ENCODE measurements at regions not wholly inside any gene's neighbourhood (a gene's known extent, or its start where the extent isn't known, plus 50 kb on each side); places are given as distances from the start of the nearest gene placed in this dataset.
A peak's percentile ranks its signal among the peaks of the same experiment; 100 is the strongest.

DNA sequence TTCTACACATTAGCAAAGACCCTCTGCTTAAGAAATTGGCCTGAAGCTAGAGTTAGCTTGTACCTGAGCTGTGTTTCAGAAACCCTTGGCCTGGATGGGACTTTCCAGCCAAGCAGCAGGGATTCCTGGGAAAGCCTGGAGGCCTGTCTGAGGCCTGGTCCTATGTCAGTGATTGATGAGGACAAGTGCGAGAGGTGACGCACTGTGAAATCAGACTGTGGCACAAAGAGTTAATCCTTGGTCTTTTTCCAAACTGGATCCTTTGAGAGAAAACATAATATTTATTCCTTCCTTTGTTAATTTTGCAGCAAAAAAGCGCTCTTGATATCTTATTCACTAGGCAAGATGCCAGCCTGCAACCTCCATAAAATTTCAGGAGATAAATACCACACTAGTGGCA lies 225.0 kb upstream of the ATP11B start:
- Histone ChIP-seq H3K4me3 (ENCODE audit: insufficient read depth, low read depth, low read length) (no peak overlapping the region), H3K27ac (ENCODE audit: low read depth, low read length) (no peak overlapping the region), H3K79me2 (ENCODE audit: insufficient read depth, low read length) (no peaks in the 10 kb centered on the region), H4K20me1 (ENCODE audit: insufficient read depth, low read length) (no peaks in the 10 kb centered on the region), H3K27me3 (ENCODE audit: insufficient read depth, low read length) (no peaks in the 10 kb centered on the region), H3K9ac (ENCODE audit: low read length) (no peak overlapping the region), H3K4me1 (ENCODE audit: insufficient read depth, low read length) (peaks cover 4% of the 10 kb centered on the region), H3K36me3 (ENCODE audit: insufficient read depth, low read length) (no peaks in the 10 kb centered on the region), H3K9me3 (ENCODE audit: insufficient read depth, low read depth, low read length) (no peaks in the 10 kb centered on the region), H2AFZ (ENCODE audit: low read depth, low read length) (no peak overlapping the region), H3K4me2 (ENCODE audit: low read length) (no peak overlapping the region)
- no peaks in the 10 kb centered on the region for H3K36me3 Mint-ChIP-seq (ENCODE audit: low read depth, unreplicated experiment)
- H3K4me3 Mint-ChIP-seq (ENCODE audit: unreplicated experiment): no peak overlapping the region
- H3K27ac Mint-ChIP-seq (ENCODE audit: unreplicated experiment): no peak overlapping the region
- H3K4me1 Mint-ChIP-seq (ENCODE audit: low read depth, unreplicated experiment): no peaks in the 10 kb centered on the region
- TF ChIP-seq, protein P1, sequence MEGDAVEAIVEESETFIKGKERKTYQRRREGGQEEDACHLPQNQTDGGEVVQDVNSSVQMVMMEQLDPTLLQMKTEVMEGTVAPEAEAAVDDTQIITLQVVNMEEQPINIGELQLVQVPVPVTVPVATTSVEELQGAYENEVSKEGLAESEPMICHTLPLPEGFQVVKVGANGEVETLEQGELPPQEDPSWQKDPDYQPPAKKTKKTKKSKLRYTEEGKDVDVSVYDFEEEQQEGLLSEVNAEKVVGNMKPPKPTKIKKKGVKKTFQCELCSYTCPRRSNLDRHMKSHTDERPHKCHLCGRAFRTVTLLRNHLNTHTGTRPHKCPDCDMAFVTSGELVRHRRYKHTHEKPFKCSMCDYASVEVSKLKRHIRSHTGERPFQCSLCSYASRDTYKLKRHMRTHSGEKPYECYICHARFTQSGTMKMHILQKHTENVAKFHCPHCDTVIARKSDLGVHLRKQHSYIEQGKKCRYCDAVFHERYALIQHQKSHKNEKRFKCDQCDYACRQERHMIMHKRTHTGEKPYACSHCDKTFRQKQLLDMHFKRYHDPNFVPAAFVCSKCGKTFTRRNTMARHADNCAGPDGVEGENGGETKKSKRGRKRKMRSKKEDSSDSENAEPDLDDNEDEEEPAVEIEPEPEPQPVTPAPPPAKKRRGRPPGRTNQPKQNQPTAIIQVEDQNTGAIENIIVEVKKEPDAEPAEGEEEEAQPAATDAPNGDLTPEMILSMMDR (IDR thresholded peaks at IDR 0.05; ENCODE audit: insufficient read depth, low read depth, low read length): no peak
- TF ChIP-seq EZH2 (IDR thresholded peaks at IDR 0.05; ENCODE audit: insufficient read depth, low read length): no peak
- H3K27me3 Mint-ChIP-seq (ENCODE audit: low read depth, unreplicated experiment): no peaks in the 10 kb centered on the region
- no peak for FAIRE-seq
- H3K9me3 Mint-ChIP-seq (ENCODE audit: unreplicated experiment): no peaks in the 10 kb centered on the region
- peak; percentile 23 for DNase-seq (ENCODE audit: low read depth)

DNA sequence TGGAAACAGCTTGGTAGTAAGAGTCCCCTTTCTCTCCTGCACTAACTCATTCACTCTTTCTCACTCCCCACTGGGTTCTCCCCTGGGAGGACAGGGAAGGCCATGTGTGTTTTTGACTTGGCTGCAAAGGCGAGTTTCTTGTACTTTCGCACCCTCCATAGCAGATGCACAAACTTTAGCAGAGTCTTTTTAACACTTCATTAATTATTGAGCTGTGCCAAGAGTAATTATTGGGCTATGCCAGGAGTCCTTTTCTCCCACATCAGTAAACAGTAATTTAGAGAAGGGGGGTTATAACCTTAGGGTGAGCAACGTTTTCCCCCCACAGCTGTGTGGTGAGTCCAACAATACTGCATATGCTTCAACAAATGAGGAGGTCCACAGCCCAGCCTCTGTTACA lies 224.4 kb upstream of the ATP11B start:
- DNase-seq (ENCODE audit: low read depth) (no peak), FAIRE-seq (no peak)
- H3K4me3 ChIP-seq (ENCODE audit: insufficient read depth, low read depth, low read length): no peak overlapping the region
- H3K27ac ChIP-seq (ENCODE audit: low read depth, low read length): no peak overlapping the region
- no peaks in the 10 kb centered on the region for H4K20me1 ChIP-seq (ENCODE audit: insufficient read depth, low read length)
- H3K4me3 Mint-ChIP-seq (ENCODE audit: unreplicated experiment): no peak overlapping the region
- H3K4me1 ChIP-seq (ENCODE audit: insufficient read depth, low read length): peaks cover 4% of the 10 kb centered on the region
- no peaks in the 10 kb centered on the region for H3K79me2 ChIP-seq (ENCODE audit: insufficient read depth, low read length)
- H3K9me3 ChIP-seq (ENCODE audit: insufficient read depth, low read depth, low read length): no peaks in the 10 kb centered on the region
- H3K4me1 Mint-ChIP-seq (ENCODE audit: low read depth, unreplicated experiment): no peaks in the 10 kb centered on the region
- no peak overlapping the region for H3K27ac Mint-ChIP-seq (ENCODE audit: unreplicated experiment)
- TF ChIP-seq EZH2 (IDR thresholded peaks at IDR 0.05; ENCODE audit: insufficient read depth, low read length): no peak
- H3K36me3 ChIP-seq (ENCODE audit: insufficient read depth, low read length): no peaks in the 10 kb centered on the region
- no peak overlapping the region for H2AFZ ChIP-seq (ENCODE audit: low read depth, low read length)
- no peaks in the 10 kb centered on the region for H3K9me3 Mint-ChIP-seq (ENCODE audit: unreplicated experiment)
- H3K9ac ChIP-seq (ENCODE audit: low read length): no peak overlapping the region
- H3K36me3 Mint-ChIP-seq (ENCODE audit: low read depth, unreplicated experiment): no peaks in the 10 kb centered on the region
- H3K4me2 ChIP-seq (ENCODE audit: low read length): no peak overlapping the region
- no peaks in the 10 kb centered on the region for H3K27me3 Mint-ChIP-seq (ENCODE audit: low read depth, unreplicated experiment)
- H3K27me3 ChIP-seq (ENCODE audit: insufficient read depth, low read length): no peaks in the 10 kb centered on the region

DNA sequence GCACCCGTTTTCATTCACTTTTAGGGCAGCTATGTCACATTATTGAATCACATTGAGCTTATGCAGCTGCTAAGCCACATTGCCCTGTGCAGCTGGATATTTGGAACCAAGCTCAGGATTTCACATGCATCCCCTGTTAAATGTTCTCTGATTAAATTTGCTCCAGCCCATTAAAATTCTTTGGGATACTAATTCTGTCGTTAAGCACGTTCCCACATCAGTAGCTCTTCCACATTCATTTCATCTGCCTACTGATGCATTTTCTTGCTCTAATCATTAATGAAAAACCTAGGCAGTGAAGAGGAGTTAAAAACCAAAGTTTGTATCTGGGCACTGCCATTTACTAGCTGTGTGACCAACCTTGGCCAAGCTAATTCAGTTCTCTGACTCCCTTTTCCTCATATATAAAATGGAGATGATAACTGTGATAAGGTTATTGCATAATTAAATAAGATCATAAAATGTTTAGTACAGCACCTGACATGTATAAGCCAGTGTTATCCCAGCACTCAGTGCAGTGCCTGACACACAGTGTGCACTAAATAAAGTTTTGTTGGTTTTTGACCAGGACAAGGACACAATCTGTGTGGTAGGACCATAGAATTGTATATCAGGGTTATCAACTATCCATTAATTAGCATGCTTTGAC lies 222.2 kb upstream of the ATP11B start:
- Mint-ChIP-seq H3K27me3 (ENCODE audit: low read depth, unreplicated experiment) (no peaks in the 10 kb centered on the region), H3K4me1 (ENCODE audit: low read depth, unreplicated experiment) (no peaks in the 10 kb centered on the region), H3K9me3 (ENCODE audit: unreplicated experiment) (peaks cover 4% of the 10 kb centered on the region), H3K27ac (ENCODE audit: unreplicated experiment) (no peak overlapping the region), H3K4me3 (ENCODE audit: unreplicated experiment) (no peak overlapping the region), H3K36me3 (ENCODE audit: low read depth, unreplicated experiment) (no peaks in the 10 kb centered on the region)
- TF ChIP-seq, protein P1 (IDR thresholded peaks at IDR 0.05; ENCODE audit: insufficient read depth, low read depth, low read length): no peak
- TF ChIP-seq EZH2 (IDR thresholded peaks at IDR 0.05; ENCODE audit: insufficient read depth, low read length): no peak
- no peaks in the 10 kb centered on the region for H3K9me3 ChIP-seq (ENCODE audit: insufficient read depth, low read depth, low read length)
- H2AFZ ChIP-seq (ENCODE audit: low read depth, low read length): no peak overlapping the region
- no peaks in the 10 kb centered on the region for H4K20me1 ChIP-seq (ENCODE audit: insufficient read depth, low read length)
- no peak overlapping the region for H3K27ac ChIP-seq (ENCODE audit: low read depth, low read length)
- DNase-seq (ENCODE audit: low read depth): no peak
- no peaks in the 10 kb centered on the region for H3K79me2 ChIP-seq (ENCODE audit: insufficient read depth, low read length)
- peaks cover 4% of the 10 kb centered on the region for H3K4me1 ChIP-seq (ENCODE audit: insufficient read depth, low read length)
- H3K4me2 ChIP-seq (ENCODE audit: low read length): no peak overlapping the region
- H3K9ac ChIP-seq (ENCODE audit: low read length): no peak overlapping the region
- no peak for FAIRE-seq
- H3K27me3 ChIP-seq (ENCODE audit: insufficient read depth, low read length): no peaks in the 10 kb centered on the region
- H3K4me3 ChIP-seq (ENCODE audit: insufficient read depth, low read depth, low read length): no peak overlapping the region
- no peaks in the 10 kb centered on the region for H3K36me3 ChIP-seq (ENCODE audit: insufficient read depth, low read length)

Measured in astrocyte (in vitro differentiated cells and primary cell).